22Rv1 (cell line): ENCODE measurements at regions not wholly inside any gene's neighbourhood (a gene's known extent, or its start where the extent isn't known, plus 50 kb on each side); places are given as distances from the start of the nearest gene placed in this dataset.

Source experiments
- ZFX ChIP-seq: fragments of 450-650 bp; IDR thresholded peaks from 2 replicates; pipeline ENCODE4 v1.6.1; 2017; ENCODE audit warnings: antibody characterized with exemption, borderline replicate concordance
- TF ChIP-seq, protein P1 (sequence below): fragments of 450-650 bp; IDR thresholded peaks from 2 replicates; pipeline ENCODE4 v1.5.1; 2017; ENCODE audit warnings: mild to moderate bottlenecking

DNA sequence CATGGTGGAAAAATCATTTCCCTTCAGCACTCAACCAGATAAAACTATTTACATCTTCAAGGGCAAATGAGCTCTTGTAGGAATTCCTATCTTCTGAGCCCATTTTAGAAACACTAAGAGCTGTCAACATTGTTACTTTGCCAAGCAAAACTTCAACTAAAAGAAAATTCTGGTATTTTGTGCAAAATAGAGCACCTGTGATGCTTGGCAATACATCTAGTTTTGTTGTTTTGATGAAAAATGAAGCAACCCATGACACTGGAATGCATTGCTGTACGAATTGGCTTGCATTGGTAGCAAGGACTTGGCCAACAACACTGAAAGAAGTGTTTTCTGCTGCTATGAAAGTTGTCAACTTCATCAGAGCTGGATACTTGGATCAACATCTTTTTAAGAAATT, 194.4 kb downstream of the COX18 start:
- TF ChIP-seq, protein P1, sequence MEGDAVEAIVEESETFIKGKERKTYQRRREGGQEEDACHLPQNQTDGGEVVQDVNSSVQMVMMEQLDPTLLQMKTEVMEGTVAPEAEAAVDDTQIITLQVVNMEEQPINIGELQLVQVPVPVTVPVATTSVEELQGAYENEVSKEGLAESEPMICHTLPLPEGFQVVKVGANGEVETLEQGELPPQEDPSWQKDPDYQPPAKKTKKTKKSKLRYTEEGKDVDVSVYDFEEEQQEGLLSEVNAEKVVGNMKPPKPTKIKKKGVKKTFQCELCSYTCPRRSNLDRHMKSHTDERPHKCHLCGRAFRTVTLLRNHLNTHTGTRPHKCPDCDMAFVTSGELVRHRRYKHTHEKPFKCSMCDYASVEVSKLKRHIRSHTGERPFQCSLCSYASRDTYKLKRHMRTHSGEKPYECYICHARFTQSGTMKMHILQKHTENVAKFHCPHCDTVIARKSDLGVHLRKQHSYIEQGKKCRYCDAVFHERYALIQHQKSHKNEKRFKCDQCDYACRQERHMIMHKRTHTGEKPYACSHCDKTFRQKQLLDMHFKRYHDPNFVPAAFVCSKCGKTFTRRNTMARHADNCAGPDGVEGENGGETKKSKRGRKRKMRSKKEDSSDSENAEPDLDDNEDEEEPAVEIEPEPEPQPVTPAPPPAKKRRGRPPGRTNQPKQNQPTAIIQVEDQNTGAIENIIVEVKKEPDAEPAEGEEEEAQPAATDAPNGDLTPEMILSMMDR, result no peak
- no peak for TF ChIP-seq ZFX
